GM19372 (cell line): ENCODE measurements at regions not wholly inside any gene's neighbourhood (a gene's known extent, or its start where the extent isn't known, plus 50 kb on each side); places are given as distances from the start of the nearest gene placed in this dataset.
"Not testable (repeated sequence)": the region's sequence is repeated elsewhere in the genome, so short reads cannot be mapped to it uniquely, and the experiment has no call there.

ENCODE experiments used
- ATAC-seq: cut with Tn5 transposase; IDR thresholded peaks from one replicate; pipeline ENCODE4 v1.9.1; 2021; ENCODE audit warnings: mild to moderate bottlenecking, low read depth, moderate library complexity; ENCODE audit not compliant: unreplicated experiment

DNA sequence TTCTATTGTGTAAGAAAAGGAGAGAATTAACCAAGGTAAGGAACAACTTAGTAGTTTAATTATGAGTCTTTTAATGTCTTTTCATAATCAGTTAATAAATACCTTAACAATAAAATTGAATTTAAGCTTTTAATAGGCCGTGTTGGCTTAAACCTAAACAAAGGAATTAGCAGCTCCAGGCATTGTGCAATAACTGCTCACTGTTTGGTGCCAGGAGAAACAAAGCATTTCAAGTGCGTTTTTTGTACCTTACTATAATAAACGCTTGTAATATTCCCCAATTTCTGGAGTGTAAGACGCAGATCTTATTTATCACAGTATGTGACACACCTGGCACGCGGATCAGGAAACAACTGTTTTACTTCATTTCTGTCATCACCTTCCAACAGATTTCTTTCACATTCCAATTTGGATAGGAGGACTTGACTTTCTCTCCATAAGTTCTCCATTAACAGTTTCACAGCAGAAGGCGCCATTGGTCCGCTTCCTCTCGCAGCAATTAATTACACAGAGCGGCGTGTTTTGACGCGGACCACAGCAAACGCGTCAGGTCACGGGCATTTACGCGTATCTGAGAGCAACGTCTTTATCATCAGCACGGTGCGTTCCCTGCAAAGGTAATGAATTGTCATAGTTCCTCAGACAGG, 335.8 kb upstream of the NT5E start:
- no peak for ATAC-seq

DNA sequence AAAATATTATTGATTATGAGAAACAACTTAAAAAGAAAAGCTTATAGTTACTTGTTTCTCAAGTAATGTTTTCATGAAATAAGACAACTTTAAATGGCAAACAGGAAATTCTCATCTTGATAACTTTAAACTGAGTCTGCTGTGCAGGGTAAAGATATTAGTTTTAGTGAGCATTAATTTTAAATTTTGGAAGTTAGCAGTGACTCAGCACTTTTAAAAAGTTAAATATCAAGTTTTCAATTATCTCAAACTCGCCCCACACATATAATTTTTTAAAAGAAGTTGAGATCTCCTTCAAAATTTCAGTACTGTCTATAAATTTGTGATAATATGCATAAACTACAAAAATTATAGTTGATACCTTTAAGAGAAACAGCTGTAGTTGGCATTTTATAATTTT, 337.3 kb upstream of the NT5E start:
- no peak for ATAC-seq

DNA sequence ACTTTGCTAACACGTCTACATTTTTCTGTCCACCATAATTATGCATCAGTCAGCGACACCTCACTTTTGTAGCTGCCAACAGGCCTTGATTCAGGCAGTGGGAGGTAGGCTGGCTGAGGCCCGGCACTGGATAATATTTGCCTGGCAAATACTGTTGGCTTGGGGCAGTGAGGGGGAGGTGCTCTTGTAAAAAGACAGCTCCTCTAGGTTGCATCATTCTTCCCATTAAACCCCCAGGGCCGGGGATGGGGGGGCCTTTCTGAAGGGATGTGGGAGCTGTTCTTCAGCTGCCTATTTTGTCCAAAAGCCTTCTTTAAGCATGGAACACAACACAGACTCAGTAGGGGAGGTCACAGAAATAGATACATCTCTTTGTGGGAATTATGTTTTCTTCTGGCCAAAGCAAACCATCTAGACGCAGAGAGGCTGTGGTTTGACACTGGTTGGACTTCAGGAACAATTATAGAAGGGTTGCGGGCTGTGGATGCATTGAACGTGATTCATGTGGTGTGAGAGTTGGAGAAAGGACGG, 338.3 kb upstream of the NT5E start:
- no peak for ATAC-seq

DNA sequence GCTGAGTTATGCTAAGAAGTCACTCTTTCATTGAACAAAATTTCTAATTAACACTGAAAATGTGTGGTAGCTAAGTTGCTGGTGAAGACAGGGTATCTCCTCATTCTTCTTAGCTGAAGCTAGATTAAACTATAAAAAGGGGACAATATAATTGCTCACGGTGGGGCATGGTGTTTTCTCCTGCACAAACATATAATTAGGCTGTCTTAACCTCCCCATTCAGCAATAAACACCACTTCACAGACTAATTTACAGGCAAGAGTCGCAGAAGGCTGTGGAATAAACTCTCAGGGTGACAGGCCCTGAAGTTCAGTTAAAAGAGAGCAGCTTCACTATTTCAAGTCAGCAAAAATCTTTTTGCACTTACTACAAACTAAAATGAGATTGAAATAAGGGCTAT, 338.9 kb upstream of the NT5E start:
- no peak for ATAC-seq

DNA sequence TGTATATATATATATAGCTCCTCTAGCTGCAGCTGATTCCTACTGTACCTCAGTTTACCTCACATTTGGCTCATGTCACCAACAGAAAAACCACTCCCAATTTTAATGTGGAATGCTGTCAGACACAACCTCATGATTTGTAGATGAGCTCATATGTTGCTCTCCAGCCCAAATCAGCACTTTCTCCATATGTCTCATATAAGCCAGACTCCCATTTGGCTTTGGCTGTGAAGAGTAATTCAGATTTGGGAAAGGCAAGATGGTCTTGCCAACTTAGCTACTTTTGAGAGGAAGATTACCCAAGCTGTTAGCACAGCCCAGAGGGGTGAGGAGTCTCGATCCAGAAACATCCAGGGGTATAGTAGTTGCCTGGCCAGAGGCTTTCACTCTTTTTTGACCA, 342.2 kb upstream of the NT5E start:
- ATAC-seq: no peak

DNA sequence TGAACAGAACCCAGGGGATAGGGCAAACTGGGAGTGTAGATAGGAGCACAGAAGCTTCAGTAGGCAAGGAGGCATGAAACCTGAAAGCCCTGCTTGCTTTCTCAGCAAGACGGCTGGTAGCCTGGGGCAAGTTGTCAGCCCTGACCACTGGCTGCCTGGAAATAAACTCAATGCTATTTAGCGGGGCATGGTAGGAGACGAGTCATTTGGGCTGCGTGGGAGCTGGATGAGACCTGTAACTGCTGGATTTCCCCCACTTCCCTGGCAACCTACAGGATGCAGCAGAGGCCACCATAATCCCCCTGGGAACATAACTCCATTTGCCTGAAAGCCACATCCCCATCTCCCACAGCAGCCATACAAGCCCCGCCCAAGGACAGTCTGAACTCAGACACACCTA, 332.6 kb upstream of the TBX18 start:
- no peak for ATAC-seq

DNA sequence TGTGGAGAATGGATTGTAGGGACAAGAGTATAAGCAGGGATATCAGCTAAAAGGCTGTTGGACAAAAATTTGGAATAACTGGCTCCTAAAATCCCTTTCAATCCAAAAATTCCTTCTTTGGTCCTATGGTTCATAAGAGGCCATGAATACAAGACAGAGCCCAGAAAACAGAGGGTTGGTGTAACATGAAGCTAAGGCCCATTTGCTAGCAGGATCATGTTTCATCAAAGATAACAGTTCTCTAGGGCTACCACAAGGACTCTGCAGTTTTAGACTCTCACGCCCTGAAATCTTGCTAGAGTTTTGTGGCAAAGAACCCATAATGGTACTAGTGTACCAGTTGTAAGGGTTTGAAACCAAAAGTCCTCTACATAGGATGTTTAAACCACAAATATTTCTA, 327.8 kb upstream of the TBX18 start:
- ATAC-seq: no peak

DNA sequence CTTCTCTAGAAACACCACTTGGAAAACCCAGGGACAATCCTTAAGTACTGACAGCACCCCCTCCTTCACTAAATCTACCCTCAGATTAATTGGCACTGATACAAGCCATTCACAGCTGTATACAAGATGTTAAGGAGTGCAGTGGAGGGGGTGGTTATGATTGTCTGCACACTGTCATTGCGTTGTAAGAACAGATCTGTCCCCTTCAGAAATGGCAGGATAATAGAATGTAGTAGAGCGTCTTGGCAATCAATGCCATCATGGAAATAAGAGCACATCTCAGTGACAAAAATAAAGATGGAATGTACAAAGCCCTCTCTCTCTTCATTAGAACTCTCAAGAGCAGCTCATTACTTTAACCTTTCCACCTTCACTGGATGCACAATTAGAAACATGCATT, 324.9 kb upstream of the TBX18 start:
- ATAC-seq: no peak

DNA sequence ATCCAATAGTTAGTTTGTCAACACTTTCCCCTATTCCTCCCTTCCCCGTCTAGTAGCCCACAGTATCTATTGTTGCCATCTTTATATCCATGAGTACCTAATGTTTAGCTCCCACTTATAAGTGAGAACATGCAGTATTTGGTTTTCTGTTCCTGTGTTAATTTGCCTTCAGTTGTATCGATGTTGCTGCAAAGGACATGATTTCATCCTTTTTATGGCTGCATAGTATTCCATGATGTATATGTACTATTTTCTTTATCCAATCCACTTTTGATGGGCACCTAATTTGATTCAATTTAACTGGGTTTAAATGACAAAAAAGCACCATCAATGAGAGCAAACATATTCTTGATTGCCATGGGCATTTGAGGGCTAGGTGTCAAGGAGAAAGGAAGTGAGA, 321.5 kb upstream of the TBX18 start:
- no peak for ATAC-seq

DNA sequence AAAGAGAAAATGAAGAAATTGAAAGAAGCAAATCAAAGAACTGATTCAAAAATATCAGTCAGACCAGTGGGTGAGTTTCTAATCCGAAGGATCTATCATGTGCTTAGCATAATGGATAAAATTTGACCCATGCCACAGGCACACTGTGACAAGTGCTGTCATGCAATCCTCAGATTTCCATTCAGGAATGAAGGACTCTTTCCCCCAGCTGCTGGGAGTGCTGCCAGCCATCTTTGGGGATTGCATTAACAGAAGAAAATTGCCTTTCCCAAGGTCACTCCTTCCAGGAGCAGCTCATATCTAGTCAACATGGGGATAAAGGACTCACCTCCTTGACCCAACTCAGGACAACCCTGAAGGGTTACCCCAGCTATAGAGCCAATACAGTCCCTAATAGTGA, 316.7 kb upstream of the TBX18 start:
- ATAC-seq: no peak

DNA sequence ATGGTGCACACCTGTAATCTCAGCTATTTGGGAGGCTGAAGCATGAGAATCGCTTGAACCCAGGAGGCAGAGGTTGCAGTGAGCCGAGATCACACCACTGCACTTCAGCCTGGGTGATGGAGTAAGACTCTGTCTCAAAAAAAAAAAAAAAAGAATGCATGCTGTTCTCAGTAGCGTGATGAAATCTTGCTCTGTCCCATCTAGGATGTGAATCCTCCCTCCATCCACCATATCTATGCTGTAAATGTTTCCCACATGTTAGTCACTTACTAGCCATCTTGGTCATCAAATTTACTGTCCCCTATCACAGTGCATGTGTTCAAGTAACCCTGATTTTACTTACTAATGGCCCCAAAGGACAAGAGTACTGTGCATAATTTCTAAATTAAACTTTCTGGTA, 315.4 kb upstream of the TBX18 start:
- ATAC-seq: no peak

DNA sequence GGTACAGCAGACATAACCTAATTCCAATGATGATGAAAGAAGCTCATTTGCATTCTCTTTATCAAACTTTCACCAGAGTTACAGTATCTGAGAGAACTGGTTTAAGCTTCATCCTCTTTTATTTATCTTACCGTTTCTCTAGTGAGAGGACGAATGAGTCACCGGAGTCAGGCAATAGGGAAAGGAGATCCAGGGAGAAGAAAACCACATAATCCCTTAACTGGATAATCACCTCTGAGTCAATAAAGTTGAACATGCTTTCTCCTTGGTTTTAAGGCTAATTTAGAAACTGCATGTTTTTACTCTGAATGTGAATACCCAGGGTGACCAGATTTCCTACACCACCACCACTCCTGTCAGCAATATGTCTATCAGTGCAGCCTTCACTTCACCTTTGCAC, 313.7 kb upstream of the TBX18 start:
- ATAC-seq: no peak

DNA sequence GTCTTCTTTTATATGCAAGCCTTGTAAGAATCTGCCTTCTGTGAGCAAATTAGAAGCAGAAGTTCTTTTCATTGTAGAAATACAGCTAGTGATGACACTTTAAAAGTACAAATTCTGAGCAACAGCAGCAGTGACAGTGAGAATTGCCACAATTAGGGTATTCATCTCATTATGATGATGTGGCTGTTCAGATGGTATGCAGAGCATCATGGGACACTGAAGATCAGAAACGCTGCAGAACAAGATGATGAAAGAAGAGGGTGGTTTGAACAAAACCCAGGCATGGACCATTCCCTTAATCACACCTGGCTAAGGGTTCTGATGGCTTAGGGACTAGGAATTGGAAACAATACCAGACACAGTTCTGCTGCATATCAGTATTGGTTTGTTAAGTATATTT, 312.7 kb upstream of the TBX18 start:
- no peak for ATAC-seq

DNA sequence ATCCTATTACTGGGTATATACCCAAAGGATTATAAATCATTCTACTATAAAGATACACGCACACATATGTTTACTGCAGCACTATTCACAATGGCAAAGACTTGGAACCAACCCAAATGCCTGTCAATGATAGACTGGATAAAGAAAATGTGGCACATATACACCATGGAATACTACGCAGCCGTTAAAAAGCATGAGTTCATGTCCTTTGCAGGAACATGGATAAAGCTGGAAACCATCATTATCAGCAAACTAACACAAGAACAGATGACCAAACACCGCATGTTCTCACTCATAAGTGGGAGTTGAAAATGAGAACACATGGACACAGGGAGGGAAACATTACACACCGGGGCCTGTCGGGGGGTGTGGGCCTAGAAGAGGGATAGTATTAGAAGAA, 307.4 kb upstream of the TBX18 start:
- ATAC-seq: not testable (repeated sequence)

DNA sequence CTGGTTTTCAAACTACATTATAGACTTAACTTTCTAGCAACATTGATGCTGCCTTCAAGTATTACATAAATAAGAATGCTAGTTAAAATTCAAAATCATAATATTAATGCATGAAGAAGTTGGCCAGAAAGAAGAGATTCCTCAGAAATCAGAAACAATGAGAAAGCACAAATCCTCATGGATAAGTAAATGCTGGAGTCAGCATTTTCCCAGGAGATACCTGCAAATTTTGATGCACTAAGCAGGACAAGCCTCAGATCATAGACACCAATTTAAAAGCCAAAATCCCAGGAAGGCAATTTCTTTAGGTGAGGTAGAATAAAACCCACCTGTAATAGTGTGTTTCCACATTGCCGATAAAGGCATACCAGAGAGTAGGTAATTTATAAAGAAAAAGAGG, 305.2 kb upstream of the TBX18 start:
- ATAC-seq: no peak

DNA sequence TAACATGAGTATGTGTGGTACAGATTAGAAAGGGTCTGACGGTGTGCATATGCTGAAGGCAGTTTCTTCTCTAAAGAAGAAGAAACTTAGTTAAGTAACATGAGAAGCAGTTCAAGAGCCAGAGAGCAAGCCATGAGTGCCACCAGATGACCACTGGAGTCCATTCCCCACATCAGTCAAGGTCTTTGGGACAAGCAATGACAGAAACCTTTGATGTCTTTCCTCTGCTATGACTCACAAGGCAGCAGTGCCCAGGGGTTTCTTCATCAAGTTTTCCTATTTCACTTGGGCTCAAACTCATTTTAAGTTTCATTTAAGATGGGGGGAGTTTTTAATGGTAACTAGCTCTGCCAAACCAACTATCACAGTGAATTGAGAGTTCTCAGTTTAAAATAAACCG, 303.8 kb upstream of the TBX18 start:
- no peak for ATAC-seq

DNA sequence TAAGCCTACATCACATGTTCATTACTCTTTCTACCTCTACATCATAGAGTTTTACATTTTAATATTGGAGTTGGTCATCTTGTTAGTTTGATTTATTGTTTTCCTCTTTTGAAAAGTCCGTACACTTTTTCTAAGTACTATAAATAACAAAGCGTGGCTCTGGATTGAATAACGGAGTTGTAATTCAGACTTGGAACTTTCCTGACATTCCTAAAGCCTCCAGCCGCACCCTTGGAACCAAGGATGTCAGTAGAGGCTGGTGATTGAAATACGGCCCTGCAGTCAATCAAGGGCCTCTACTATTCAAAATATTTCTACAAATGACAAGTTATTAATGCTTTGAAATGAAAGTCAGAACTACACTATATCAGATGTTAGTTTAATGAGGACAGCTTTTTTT, 301.9 kb upstream of the TBX18 start:
- no peak for ATAC-seq

DNA sequence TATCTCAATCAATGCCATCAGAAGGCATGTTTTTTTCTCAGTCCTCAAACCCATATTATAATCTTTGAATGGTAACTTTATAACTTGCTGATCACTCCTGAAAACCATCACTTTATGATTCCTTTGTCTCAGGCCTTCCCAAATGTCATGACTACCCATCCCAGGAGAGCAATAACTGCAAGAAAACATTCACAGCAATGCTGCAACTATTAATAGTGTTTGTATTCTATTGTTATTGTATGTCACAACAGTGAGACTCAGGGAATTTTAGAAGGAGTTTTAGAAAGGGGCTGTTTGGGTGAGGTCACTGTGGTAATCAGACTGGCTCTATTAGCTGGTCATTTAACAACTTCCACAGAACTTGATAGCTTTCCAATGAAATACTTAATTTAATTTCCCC, 301.4 kb upstream of the TBX18 start:
- ATAC-seq: no peak

DNA sequence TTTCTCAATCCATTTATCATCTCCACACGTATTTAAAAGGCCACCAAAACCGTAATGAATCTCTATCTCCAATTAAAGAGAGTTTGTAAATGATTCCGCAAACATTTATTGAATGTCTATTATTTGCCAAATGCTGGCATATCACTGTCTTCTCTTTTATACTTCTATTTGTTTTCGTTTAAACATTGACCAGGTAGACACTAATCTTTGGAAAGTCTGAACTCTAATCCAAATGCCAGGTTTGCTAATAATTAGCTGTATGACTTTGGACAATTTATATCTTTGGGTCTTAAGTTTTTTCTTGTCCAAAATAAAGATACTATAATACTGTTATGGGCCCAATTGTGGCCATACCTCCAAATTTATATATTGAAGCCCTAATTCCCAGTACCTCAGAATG, 299.2 kb upstream of the TBX18 start:
- ATAC-seq: no peak

DNA sequence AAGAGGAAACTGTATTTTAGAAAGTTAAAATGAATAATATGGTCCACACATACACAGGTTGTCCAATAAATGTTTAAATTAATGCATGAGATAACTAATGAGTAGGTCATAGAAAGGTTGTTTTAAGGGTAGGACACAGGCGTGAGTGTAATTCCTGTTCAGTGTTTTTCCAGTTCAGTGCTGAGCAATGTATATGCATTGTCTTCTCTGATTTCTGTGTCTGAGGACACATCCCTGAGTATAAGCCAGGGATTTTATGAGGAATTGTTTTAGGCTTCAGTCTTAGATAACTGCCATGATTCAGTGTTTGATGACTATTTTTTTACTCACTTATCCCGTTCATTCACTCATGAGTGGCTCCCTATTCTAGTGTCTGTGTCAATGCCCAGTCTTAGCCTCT, 298.5 kb upstream of the TBX18 start:
- no peak for ATAC-seq

DNA sequence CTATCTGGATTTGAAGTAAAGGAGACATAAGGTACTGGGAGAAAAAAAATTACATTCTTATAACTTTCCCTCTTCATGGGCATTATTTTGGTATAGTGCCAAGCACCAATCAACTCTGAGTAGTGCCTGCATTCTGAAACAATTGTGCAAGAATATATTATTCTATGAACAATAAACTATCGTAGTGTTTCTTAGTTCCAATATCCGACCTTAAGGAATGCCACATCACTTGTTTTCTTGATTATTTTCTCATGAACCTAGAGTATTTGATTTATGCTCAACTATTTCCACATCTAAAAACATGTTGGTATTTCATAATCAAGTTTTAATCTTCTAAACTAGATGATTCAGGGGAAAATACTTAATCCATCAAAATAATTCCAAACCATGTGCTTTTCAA, 294.4 kb upstream of the TBX18 start:
- no peak for ATAC-seq

DNA sequence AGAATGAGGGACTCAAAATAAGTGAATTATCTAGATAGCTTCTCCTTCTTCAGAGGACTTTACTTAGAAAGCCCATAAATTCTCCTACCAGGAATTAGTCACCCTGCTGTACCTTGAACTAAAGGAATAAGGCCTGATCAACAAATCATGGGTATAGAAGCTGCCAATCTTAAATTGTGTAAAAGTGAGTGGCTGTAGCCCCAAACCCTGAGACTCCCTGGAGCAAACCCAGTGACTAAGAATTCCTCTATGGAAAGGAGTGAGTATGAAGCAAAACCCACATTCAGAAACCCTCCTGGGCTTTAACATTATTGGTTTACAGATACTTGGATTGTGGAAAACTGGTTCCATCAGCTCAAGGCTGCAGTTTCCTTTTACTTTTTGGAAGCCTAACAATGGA, 285.8 kb upstream of the TBX18 start:
- no peak for ATAC-seq

DNA sequence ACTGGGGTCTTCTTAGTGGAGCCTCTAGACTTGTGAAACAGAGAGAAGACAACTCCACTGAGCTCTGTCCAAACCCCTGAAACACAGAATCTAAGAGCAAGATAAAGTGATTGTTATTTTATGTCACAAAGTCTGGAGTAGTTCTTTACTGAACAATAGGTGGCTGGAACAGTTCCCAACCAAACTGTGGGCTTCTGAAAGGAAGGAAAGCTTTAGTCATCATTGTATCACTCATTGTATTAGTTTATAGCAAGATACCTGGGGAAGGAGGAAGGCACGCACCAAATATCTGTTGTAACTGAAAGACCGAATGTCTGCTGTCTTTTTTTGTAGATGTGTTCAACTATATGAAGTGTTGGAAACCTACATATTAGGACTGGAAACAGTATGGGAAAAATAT, 284.9 kb upstream of the TBX18 start:
- no peak for ATAC-seq
